Mammary epithelial cell (primary cell): ENCODE measurements at regions not wholly inside any gene's neighbourhood (a gene's known extent, or its start where the extent isn't known, plus 50 kb on each side); places are given as distances from the start of the nearest gene placed in this dataset.

Source experiments
- CTCF ChIP-seq, 2 donors: IDR thresholded peaks in 1 of 2; conservative IDR thresholded peaks in 1 of 2; 2 replicates each; pipeline ENCODE4 v1.5.1; 2011 to 2012; ENCODE audit warnings: inconsistent platforms in 2 of 2, low read length in 2 of 2, mild to moderate bottlenecking in 2 of 2, control low read depth in 1 of 2, low read depth in 1 of 2; ENCODE audit not compliant: insufficient read depth in 1 of 2; ENCODE audit errors: extremely low read depth in 1 of 2
- EZH2 ChIP-seq: IDR thresholded peaks from 2 replicates; pipeline ENCODE4 v1.6.1; 2012; ENCODE audit warnings: low read length, inconsistent platforms, borderline replicate concordance

GRCh38 chr1:219784660-219785381 lies 143.5 kb downstream of the SLC30A10 start:
- TF ChIP-seq CTCF (conservative IDR thresholded peaks at IDR 0.05 in 1 of 2, IDR thresholded peaks at IDR 0.05 in 1 of 2; ENCODE audit: extremely low read depth in 1 of 2, insufficient read depth in 1 of 2, low read depth in 1 of 2, low read length in 2 of 2) = no peak
- TF ChIP-seq EZH2 = no peak
